ENCODE measurements at regions not wholly inside any gene's neighbourhood (a gene's known extent, or its start where the extent isn't known, plus 50 kb on each side); places are given as distances from the start of the nearest gene placed in this dataset.

DNA sequence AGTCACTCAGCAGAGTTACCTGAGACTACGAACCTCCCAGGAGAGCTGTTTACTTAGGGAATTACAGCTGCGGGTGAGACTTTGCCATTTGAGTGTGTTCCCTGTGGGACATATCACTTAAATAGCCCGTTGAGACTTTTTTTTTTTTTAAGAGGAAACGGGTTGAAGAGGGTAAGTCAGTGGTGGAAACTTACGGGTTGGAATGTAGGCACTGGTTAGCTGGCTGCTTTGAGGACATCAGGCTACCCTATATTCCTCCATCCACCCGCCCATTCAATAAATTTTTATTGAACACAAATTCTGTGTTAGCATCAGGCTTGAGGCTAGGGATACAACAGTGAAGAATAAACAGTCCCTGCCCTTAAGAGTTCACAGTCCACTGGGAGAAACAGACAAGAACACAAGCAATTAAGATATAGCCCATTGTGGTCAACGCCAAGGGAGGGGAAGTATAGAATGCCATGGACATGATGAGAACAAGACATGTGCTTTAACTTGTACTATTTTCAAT lies 88.1 kb upstream of the CPSF6 start:
- TF ChIP-seq, protein P1, sequence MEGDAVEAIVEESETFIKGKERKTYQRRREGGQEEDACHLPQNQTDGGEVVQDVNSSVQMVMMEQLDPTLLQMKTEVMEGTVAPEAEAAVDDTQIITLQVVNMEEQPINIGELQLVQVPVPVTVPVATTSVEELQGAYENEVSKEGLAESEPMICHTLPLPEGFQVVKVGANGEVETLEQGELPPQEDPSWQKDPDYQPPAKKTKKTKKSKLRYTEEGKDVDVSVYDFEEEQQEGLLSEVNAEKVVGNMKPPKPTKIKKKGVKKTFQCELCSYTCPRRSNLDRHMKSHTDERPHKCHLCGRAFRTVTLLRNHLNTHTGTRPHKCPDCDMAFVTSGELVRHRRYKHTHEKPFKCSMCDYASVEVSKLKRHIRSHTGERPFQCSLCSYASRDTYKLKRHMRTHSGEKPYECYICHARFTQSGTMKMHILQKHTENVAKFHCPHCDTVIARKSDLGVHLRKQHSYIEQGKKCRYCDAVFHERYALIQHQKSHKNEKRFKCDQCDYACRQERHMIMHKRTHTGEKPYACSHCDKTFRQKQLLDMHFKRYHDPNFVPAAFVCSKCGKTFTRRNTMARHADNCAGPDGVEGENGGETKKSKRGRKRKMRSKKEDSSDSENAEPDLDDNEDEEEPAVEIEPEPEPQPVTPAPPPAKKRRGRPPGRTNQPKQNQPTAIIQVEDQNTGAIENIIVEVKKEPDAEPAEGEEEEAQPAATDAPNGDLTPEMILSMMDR (IDR thresholded peaks at IDR 0.05; ENCODE audit: control extremely low read depth in 1 of 3, insufficient read depth in 1 of 3, low read depth in 1 of 3, low read length in 3 of 3), result no peak
- no peak for TF ChIP-seq POLR2A (IDR thresholded peaks at IDR 0.05; ENCODE audit: control extremely low read depth in 1 of 2, low read depth in 2 of 2, low read length in 2 of 2)
- TF ChIP-seq JUND (IDR thresholded peaks at IDR 0.05; ENCODE audit: low read length), result no peak
- no peak for TF ChIP-seq BCL11A (IDR thresholded peaks at IDR 0.05; ENCODE audit: low read depth in 2 of 2, low read length in 2 of 2)
- TF ChIP-seq HDAC6 (IDR thresholded peaks at IDR 0.05; ENCODE audit: low read depth, low read length), result no peak
- no peak for TF ChIP-seq EZH2 (IDR thresholded peaks at IDR 0.05; ENCODE audit: low read depth, low read length, severe bottlenecking)
- no peak for TF ChIP-seq SIX5 (IDR thresholded peaks at IDR 0.05; ENCODE audit: low read depth, low read length)
- no peak for TF ChIP-seq POU5F1 (IDR thresholded peaks at IDR 0.05; ENCODE audit: low read depth, low read length)
- TF ChIP-seq BACH1 (IDR thresholded peaks at IDR 0.05; ENCODE audit: low read length), result no peak
